HG02938 (cell line): ENCODE measurements at regions not wholly inside any gene's neighbourhood (a gene's known extent, or its start where the extent isn't known, plus 50 kb on each side); places are given as distances from the start of the nearest gene placed in this dataset.
"Not testable (repeated sequence)": the region's sequence is repeated elsewhere in the genome, so short reads cannot be mapped to it uniquely, and the experiment has no call there.

Experiments
- ATAC-seq: cut with Tn5 transposase; IDR thresholded peaks from one replicate; pipeline ENCODE4 v1.9.1; 2021; ENCODE audit warnings: mild to moderate bottlenecking, moderate library complexity; ENCODE audit not compliant: unreplicated experiment

DNA sequence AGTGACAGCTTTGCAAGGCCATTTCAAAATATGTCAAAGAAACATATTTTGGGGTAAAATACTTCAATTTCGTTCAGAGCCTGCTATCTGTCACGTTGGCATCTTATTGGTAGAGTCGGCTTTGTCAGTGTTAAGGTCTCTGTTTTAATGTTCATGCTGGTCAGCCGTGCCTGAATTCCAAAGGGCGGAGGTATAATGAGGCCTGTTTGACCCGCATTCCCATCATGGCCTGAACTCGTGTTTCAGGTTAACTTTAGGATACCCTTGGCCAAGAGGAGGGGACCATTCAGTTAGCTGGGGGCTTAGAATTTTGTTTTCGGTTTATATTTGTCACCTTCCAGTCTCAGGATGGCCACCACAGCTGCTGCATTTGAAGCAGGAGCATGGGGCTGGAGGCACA lies 236.4 kb downstream of the NFATC2 start:
- ATAC-seq: no peak

DNA sequence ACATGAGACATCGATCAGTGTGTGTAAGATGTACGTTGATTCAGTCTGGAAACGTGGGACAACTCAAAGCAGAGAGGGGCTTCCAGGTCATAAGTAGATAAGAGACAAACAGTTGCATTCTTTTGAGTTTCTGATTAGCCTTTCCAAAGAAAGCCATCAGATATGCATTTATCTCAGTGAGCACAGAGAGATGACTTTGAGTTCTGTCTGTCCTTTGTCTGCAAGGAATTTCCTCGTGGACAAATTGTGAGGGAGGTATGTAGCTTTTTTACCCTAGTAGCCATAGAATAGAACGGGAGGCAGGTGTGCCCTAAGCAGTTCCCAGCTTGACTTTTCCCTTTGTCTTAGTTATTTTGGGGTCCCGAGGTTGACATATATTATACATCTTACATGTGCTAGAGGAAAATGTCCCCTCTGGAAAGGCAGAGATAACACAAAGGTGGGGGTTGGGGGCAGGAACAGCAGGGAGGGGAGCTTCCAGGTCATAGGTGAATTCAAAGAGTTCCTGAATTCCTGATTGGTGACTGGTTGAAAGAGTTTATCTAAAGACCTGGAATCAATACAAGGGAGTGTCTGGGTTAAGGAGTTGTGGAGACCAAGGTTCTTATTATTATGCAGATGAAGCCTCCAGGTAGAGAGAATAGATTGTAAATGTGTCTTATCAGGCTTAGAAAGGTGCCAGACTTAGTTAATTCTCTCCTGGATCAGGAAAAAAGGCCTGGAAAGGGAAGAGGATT lies 237.0 kb downstream of the NFATC2 start:
- no peak for ATAC-seq

DNA sequence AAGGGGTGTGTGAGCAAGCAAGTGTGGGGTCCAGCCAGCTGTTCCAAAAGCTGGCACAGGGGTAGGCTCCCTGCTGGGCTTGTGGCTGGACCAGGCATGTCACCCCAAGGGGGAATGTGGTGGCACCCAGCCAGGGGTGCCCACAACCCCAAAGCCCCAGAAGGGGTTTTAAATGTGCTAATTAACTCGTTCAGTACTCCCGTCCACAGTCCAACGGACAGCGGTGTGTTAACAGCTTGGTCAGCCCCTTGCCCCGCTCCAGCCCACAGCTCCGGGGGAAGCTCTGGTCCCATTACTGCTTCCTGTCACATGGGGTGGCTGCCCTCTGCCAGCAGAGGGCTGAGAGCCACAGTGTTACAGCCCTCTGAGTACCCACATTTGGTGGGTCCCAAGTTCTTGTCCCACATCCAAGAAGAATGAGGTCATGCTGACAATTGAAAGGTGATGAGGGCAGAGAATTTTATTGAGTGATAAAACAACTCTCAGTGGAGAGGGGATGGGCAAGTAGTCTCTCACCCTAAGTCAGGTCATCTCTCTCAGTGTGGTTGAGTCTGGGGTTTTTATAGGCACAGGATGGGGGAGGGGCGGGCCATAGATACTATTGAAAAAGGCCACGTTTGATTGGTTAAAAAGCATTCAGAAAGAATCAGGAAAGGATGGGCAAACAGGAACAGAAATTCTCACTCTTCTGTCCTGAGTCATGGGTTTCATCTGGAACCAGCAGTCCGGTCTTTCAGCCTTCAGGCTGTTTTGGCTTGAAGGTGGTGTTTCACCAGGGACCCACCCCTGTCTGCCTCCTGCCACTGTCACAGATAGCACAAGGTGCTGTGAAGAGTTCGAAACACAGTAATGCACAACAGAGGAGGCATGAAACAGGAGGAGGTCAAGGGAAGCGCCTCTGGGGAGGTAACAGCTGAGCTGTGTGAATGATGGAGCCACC lies 238.5 kb downstream of the NFATC2 start:
- ATAC-seq: no peak

DNA sequence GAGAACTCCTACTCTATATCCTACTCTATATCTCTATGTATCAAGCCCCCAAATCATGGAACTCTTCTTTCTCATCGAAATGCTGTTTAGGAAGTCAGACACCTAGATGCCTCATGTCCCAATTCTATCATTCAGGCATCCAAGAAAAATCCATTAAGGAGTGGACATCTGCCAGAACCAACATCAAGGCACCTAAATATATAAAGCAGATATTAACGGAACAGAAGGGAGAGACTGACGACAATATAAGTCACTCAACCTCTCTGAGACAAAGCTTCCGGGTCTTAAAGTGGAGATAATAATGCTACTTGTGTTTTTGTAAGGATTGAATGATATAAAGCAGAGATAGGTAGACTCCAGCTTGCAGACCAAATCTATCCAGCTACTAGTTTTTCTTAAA lies 241.5 kb downstream of the NFATC2 start:
- ATAC-seq: no peak

DNA sequence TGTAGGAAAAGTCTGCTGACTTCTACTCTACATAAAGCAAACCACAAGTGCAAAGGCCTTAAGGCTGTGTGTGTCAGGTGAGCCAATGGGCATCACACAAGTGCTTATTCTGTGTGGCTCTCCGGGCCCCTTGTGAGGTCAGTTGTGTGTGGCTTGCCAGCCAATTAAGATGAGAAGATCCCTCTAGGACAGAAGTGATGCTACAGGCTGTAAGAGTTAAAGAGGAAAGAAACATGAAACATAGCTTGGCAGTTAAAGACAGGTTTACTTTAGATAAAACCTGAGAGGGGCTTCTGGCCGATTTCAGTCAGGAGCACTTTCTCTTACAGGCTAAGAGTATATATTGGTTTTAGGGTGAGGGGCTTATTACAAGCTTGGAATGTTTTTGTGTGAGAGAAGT lies 242.4 kb downstream of the NFATC2 start:
- ATAC-seq: no peak

DNA sequence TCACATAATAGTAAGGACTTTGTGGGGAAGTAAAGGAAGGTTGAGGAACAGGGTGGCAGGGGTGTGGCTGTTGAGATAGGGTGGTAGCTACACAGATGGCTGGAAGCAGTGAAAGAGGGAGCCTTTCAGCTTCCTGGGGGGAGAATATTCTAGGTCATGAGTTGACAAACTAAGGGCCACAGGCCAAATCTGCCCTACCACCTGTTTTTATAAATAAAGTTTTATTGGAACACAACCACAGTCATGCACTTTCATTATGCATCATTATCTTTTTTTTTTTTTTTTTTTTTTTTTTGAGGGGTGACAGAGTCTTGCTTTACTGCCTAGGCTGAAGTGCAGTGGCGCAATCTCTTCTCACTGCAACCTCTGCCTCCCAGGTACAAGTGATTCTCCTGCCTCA lies 243.1 kb downstream of the NFATC2 start:
- no peak for ATAC-seq

DNA sequence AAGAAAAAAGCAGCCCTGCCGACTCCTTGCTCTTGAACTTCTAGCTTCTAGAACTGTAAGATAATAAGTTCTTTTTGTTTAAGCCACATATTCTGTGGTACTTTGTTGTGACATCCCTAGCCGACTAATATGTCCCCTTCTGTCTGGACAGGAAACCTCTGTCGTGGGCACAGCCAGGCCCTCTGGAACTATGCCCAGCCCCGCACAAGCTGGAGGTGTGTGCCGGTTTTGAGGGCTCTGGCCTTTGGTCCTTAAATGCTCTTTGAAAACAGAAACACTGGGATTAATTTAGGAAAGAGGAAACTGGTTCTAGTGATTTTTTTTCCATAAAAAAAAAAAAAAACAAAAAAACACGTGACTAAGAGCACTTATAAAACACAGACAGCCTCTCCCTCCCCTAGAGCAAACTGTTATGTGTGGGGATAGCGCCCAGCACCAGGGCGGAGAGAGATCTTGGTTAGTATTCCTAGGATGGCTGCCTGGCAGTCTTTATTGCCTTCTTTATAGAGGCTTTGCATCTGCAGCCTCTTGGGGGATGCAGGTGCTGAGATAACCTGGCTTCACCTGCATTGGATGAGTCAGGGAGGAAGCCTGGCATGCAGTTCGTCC lies 244.3 kb downstream of the NFATC2 start:
- no peak for ATAC-seq

DNA sequence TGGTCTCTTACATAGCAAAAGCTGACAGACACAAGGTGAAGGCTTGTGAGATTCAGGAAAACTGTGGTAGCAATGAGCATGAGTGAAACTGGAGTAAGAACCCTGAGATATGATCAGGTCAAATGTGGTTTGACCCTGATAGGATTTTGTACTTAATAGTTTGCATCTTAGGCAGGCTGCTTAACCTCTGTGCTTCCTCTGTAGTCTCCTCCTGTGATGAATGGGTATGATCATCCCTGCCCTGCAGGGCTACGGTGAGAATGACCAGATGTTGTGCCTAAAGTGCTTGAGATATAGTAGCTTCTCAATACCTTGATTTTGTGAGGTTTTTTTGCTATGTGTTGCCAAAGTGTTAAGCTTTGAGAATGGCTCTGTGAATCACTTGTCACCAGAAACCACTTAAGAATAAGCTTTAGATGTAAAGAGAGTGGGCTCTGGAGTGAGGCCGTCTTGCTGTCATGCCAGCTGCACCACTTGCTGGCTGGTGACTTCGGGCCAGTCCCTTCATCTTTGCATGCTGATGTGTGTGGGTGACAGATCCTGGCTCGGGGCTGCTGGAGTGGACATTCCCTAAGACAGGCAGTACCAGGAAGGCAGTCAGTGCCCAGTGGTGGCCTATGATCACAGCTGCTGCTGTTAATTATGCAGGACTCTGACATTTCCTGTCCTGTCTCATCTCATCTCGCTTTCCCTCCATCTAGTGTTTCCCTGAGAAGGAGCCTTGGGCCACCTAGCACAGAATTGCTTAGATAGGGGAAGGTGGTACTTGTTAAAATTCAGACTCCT lies 254.7 kb downstream of the NFATC2 start:
- no peak for ATAC-seq

DNA sequence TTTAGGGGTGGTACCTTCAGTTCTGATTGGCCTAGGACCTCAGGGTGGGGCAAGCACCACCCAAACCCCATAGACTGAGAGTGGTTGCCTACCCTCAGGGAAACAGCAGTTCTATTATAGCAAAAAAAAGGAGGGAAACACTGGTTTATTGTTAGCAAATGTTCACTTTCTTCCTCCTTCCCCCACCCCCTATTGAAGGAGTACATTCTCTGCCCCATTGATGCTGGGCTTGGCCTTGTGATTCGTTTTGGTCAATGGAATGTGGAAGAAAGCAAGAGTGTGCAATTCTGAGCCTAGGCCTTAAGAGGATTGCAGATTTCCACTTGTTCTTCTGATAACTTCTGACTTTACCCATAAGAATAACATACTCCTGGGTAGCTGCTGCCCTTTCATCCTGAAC lies 255.8 kb downstream of the NFATC2 start:
- no peak for ATAC-seq

DNA sequence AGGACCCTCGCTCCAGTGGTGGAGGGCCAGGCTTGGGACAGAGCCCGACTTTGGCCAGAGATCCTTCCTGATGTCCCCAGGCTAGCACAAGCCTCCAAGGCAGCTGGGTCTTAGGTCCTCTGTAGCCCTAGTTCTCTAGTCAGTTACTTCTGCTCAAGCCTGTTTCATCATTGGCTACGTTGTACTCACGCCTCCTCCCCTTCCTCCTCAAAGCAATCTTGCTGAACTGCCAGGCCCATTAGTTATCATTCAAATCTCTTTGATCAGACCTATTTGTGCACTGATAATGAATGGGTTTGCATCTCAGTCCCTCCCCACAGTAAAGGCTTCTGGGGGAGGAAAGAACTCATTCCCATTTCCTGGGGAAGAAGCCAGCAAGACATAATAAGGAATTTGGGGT lies 256.8 kb downstream of the NFATC2 start:
- ATAC-seq: no peak

DNA sequence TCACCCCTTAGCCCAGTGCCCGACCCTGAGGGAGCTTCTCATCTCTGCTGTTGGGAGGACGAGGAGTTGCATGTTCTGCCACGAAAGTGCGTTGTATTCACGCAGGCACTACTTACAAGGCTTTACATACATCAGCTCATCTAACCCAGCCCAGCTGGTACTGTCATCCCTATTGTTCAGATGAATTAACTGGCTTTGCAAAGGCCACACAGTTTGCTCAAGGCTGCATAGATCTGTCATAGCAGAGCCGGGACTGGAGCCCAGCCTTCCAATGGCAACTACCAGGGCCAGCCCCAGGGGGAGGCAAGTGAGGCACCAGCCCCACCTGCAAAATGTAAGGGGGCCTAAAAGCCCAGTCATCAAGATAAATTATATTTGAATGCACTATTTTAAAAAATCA lies 257.6 kb downstream of the NFATC2 start:
- ATAC-seq: no peak

DNA sequence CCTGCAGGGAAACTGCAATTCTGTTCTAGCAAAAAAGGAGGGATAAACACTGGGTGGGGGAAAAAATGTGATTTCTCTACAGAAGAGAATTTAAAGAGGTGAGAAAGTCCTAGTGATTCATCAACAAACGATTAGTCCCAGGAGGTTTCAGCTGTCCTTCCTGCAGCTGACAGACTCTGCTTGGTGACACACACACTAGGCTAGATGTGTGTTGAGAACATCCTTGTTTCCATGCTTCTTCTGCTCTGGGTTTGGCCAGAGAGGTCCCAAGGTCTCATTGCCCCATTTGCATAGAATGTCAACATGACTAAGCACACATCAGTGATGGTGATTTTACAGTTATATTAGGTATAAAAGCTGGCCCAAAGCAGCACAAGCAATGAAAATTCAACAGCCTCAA lies 258.3 kb downstream of the NFATC2 start:
- no peak for ATAC-seq

DNA sequence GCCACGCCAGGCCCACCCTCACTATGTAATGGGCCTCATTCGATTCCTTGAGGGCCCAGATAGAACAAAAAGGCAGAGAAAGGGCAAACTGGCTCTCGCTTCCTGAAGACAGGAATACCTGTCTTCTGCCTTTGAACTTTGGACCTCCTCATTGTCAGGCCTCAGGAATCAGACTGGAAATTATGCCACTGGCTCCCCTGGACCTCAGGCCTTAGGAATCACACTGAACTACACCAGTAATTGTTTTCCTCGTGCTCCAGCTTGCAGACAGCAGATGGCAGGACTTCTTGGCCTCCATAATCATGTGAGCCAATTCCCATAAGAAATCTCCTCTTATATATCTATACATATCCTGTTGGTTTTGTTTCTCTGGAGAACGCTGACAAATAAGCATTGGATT lies 258.6 kb upstream of the KCNG1 start:
- ATAC-seq: no peak

DNA sequence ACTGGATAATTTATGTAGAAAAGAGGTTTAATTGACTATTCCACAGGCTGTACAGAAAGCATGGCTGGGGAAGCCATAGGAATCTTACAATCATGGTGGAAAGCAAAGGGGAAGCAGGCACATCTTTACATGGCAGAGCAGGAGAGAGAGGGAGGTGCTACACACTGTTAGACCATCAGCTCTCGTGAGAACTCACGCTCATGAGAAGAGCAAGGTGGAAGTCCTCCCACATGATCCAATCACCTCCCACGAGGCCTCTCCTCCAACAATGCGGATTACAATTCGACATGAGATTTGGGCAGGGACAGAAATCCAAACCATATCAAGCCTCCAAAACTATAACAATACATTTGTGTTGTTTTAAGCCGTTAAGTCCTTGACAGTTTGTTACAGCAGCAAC lies 257.1 kb upstream of the KCNG1 start:
- no peak for ATAC-seq

DNA sequence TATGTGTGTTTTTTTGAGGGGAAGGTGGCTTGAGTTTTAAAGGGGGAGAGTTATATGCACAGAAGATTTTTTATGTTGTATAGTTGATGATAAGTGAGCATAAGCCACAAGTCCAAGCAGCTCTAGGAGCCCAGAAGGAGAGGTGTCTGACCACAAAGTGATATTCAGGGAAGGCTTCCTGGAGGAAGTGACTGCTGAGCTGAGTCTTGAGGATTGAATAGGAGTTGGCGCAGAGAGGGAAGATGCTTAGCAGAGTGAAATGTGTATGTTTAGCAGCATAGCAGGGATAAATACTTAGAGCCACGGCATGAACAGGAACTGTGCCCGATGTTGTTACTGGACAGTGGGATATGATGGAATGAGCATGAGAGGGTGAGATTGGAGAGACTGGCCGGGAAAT lies 255.1 kb upstream of the KCNG1 start:
- no peak for ATAC-seq

DNA sequence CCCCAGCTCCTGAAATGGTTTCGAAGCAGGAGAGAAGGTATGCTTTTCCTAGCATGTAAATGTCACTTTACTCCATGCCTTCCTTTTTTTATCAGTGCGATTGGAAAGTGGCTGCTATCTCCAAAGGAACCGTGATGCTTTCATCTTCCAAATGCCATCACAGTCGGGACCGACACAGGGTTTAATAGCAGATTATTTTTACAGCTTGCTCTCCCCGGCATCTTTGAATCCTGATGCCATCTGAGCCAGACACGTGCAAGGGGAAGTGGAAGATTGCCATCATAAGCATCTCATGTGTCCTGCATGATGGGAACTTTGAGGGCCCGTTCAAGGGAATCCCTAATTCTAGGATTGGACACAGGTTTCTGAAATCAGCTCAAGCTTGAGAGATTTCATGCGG lies 253.4 kb upstream of the KCNG1 start:
- ATAC-seq: no peak

DNA sequence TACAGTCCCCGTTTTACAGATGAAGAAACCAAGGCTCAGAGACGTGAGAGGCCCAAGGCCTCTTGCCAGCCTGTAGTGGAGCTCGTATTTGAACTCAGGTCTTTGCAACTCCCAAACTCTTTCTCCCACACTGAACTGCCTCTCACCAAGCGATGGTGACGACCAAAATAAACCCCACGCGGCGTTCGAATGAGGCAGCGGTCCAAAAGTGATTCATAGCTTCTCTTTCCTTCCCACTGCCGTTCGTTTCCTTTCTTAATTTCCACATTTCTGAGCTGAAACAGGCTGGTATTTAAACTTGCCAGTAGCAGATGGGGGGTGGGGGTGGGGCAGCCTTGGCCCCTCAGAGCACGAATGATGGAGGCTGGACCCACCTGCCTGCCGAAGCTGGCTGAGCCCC lies 252.9 kb upstream of the KCNG1 start:
- ATAC-seq: no peak

DNA sequence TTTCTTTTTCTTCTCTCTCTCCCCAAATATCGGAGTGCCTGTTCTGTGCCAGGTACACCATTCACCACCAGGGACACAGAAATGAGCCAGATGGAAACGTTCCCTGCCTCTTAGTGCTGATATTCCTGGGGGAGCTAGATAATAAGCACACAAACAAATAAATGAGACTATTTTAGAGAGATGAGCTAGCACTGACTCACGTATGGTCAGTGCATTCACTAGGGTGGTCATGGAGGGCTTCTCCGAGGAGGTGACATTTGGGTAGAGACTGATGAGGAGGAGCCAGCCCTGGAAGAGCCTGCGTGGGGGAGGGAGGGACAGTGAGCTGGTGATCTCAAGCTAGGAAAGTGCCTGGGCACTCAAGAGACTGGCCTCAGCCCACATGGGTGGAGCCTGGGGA lies 252.3 kb upstream of the KCNG1 start:
- ATAC-seq: no peak

DNA sequence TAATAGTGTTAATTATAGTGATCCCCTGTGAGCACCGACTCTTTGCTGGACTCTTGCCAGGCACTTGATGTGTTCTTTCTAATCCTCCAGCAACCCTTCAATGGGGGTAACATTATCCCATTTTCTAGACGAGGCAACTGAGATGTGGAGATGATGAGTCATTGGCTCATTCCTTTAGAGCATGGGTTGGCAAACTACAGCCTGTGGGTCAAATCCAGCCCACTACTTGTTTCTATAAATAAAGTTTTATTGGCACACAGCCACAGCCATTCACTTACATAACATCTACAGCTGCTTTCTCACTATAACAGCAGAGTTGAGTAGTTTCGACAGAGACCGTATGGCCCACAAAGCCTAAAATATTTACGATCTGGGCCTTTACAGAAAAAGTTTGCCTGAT lies 249.5 kb upstream of the KCNG1 start:
- no peak for ATAC-seq

DNA sequence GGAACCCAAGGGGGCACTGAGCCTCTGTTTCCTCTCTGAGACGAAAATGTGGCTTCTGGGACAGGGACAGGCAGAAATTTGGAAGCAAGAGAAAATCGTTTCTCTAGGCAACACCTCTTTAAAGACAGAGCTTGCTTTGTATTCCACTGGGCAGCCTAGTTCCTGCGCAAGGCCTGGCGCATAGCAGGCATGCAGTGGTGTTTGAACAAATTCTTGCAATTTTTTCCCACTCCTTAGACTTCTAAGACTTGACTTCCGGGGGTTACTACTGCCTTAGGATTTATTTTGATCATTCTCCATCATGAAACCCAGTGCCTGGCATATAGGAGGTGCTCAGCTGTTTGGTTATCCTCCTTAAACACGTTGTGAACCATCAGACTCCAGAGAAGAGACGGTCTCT lies 249.0 kb upstream of the KCNG1 start:
- no peak for ATAC-seq

DNA sequence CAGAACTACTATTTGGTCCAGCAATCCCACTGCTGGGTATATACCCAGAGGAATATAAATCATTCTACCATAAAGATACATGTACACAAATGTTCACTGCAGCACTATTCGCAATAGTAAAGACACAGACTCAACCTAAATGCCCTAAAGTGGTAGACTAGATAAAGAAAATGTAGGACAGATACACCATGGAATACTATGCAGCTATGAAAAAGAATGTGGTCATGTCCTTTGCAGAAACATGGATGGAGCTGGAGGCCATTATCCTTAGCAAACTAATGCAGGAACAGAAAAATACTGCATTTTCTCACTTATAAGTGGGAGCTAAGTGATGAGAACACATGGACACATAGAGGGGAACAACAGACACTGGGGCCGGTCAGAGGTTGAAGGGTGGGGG lies 248.4 kb upstream of the KCNG1 start:
- ATAC-seq: not testable (repeated sequence)
